Loucy (cell line): ENCODE measurements at regions not wholly inside any gene's neighbourhood (a gene's known extent, or its start where the extent isn't known, plus 50 kb on each side); places are given as distances from the start of the nearest gene placed in this dataset.
"Not testable (repeated sequence)": the region's sequence is repeated elsewhere in the genome, so short reads cannot be mapped to it uniquely, and the experiment has no call there.

ENCODE experiments used
- EZH2phosphoT487 ChIP-seq: fragments of 200-600 bp; IDR thresholded peaks from 2 replicates; pipeline ENCODE4 v1.6.1; 2018; ENCODE audit warnings: antibody characterized with exemption, mild to moderate bottlenecking, moderate library complexity, borderline replicate concordance
- TF ChIP-seq, protein P1 (sequence below): fragments of 200-600 bp; sonication (generic); conservative IDR thresholded peaks from 2 replicates; pipeline ENCODE4 v1.5.1; 2014; ENCODE audit warnings: mild to moderate bottlenecking, antibody characterized with exemption, low read length

DNA sequence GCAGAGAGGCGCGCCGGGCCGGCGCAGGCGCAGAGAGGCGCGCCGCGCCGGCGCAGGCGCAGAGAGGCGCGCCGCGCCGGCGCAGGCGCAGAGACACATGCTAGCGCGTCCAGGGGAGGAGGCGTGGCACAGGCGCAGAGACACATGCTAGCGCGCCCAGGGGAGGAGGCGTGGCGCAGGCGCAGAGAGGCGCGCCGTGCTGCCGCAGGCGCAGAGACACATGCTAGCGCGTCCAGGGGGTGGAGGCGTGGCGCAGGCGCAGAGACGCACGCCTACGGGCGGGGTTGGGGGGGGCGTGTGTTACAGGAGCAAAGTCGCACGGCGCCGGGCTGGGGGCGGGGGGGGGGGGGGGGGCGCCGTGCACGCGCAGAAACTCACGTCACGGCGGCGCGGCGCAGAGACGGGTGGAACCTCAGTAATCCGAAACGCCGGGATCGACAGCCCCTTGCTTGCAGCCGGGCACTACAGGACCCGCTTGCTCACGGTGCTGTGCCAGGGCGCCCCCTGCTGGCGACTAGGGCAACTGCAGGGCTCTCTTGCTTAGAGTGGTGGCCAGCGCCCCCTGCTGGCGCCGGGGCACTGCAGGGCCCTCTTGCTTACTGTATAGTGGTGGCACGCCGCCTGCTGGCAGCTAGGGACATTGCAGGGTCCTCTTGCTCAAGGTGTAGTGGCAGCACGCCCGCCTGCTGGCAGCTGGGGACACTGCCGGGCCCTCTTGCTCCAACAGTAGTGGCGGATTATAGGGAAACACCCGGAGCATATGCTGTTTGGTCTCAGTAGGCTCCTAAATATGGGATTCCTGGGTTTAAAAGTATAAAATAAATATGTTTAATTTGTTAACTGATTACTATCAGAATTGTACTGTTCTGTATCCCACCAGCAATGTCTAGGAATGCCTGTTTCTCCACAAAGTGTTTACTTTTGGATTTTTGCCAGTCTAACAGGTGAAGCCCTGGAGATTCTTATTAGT is 269.9 kb downstream of the OR4F29 start:
- TF ChIP-seq, protein P1, sequence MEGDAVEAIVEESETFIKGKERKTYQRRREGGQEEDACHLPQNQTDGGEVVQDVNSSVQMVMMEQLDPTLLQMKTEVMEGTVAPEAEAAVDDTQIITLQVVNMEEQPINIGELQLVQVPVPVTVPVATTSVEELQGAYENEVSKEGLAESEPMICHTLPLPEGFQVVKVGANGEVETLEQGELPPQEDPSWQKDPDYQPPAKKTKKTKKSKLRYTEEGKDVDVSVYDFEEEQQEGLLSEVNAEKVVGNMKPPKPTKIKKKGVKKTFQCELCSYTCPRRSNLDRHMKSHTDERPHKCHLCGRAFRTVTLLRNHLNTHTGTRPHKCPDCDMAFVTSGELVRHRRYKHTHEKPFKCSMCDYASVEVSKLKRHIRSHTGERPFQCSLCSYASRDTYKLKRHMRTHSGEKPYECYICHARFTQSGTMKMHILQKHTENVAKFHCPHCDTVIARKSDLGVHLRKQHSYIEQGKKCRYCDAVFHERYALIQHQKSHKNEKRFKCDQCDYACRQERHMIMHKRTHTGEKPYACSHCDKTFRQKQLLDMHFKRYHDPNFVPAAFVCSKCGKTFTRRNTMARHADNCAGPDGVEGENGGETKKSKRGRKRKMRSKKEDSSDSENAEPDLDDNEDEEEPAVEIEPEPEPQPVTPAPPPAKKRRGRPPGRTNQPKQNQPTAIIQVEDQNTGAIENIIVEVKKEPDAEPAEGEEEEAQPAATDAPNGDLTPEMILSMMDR, result peak; percentile 19; the same call in 1 of the 2 replicates
- TF ChIP-seq EZH2phosphoT487, result not testable (repeated sequence)
